EH (cell line): ENCODE measurements at regions not wholly inside any gene's neighbourhood (a gene's known extent, or its start where the extent isn't known, plus 50 kb on each side); places are given as distances from the start of the nearest gene placed in this dataset.
"Not testable (repeated sequence)": the region's sequence is repeated elsewhere in the genome, so short reads cannot be mapped to it uniquely, and the experiment has no call there.

Experiments
- DNase-seq: peaks from one replicate; pipeline ENCODE4 v3.0.0-alpha.2; 2015; ENCODE audit warnings: low read depth

DNA sequence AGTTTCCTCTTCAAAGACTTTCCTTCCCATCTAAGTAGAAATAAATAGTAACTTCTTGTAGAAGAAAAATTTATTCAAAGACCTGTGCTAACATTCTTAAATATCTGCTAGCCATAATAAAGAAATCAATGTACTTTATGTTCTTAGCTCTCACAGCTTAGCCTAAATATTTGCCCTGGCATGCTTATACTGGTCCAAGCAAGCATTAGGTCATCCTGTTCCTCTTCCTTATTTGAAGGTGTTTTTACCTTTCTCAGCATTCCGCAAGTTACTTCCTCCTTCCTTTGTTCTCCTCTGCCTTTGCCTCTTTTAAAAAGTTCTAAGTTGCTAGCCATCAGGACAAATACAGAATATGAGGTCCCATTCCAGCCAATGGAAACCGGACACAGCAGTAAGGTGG, 623.9 kb downstream of the EPM2A start:
- DNase-seq, result not testable (repeated sequence)

DNA sequence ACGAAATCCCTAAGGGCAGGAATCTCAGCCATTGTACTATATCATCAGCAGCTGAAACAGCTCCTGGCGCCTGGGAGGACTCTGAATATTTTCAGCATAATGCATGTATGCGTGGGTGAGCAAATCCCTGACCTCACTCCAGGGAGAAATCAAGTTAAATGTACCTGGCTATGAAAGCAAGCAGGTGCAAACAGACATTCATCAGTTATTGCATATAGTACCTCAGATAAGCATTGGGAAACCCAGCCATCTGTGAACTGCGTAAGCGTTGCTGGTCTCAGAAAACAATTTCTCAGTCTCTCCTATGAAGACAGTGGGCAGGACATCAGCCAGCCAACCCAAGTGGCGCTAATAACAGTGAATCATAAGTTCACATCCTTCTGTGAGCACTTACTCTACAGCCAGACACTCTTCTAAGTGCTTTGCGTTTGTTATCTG, 622.6 kb downstream of the EPM2A start:
- peak; percentile 38 for DNase-seq

GRCh38 chr6:145115638-145116037, 619.7 kb downstream of the EPM2A start:
- DNase-seq, result no peak

DNA sequence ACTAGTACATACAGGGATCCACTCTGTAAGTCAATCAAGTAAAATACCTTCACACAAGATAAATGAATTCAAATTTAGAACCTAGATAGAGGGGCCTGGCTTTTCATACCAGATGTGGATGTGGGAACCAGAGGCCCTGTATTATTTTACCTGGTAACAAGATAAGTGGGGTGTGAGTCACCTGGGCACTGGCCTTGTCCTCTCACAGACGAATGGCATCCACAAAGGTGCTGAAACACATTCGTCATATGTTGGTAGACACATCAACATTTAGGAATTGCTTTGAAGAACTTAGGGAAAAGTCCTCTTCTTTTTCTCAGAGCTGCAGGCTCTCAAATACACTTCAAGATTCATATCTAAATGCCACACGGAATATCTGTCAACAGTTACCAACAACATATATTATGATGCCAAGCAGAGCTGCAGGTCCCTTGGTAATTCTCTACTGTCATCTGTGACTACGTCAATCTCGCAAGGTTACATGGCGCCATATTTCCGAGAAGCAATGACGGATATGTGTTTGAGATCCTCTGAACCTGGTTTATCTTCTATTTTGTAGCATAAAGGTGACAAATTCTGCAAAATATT, 618.6 kb downstream of the EPM2A start:
- DNase-seq, result no peak

DNA sequence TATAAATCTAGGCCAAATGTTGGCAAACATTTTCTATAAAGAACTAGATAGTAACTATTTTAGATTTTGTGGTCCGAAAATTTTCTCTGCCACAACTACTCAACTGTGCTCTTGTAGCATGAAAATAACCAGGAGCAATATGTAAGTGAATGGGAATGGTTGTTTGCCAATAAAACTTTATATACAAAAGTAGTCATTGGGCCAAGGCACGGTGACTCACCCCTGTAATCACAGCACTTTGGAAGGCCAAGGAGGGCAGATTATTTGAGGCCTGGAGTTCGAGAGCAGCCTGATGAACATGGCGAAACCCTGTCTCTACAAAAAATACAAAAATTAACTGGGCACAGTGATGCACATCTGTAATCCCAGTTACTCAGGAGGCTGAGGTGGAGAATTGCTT, 617.1 kb downstream of the EPM2A start:
- DNase-seq, result no peak

DNA sequence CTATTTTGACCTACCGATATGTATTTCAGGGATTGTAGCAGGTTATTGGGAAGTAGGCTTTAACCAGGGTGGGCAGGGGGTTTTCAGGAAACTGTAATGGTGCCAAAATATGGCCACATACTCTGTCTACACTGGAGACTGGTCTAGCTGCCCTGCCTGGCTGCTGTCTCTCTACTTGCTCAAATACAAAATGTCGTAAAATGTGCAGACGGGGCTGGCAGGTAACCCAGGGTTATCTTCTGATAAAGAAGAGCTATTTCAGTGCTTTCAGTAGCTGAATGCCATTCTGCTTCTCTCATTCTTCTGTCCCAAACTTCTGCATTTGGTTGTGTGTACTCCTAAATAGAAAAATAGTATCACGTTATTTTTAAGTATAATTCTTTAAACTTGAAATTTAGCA, 616.2 kb downstream of the EPM2A start:
- DNase-seq, result no peak

GRCh38 chr6:145132709-145133108, 602.6 kb downstream of the EPM2A start:
- DNase-seq, result no peak

GRCh38 chr6:145135702-145136101, 599.6 kb downstream of the EPM2A start:
- DNase-seq, result no peak

GRCh38 chr6:145137425-145137824, 597.9 kb downstream of the EPM2A start:
- DNase-seq, result peak; percentile 52

DNA sequence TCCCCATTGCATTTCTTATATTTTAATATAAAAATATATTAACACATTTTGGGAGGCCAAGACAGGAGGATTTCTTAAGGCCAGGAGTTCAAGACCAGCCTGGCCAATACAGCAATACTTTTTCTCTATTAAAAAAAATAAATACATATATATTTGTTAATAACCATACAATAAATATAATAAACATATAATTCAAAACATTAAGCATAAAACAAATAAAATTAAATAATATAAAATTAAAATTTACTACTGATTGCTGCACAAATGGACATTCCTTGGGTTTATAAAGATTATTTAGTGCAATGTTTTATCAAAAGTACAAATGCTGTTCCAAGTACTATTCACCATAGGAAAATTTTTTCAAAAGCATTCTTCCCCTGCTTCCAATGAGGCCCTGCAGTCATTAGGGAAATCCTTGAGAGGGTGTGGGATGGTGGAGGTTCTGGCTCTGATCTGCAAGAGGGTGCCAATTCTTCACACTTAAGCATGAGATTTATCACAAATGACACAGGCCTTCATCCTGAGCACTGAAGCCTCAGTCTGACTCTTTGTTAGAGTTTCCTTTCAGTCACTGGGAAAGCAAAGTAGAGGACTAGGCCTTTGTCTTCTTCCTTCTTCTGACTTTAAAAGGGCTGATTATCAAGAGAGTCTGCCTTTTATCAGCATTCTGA, 596.7 kb downstream of the EPM2A start:
- DNase-seq, result no peak

DNA sequence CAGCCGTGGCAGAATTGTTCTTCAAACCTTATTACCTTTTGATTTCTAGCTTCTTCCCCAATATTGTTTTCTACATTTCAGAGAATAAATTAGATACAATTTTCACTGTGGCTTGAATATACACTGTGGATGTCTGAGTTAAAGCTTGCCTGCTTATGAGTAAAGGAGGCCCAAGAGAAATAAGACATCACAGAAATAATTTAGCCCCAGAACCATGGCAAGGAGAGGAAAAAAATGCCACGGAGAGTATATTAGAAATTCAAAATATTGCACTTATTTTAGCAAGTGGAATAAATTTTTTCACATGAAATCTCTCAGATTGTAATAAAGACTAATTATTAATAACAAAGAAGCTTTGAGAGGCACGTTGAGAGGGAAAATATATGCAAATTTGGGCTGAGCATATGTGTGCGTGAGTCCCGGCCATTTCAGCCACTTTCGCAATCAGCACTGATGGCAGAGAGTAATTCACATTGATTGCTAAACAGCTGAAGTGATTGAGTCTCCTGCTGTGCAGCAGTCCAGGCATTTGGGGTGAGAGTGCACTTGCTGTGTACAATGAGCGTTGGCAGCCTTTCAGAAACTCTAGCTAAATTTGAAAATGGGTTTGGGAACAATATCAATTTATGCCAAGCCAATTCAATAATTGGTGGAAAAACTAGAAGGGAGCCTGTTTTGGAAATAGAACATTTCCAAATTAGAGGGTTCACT, 596.0 kb downstream of the EPM2A start:
- peak; percentile 9 for DNase-seq

DNA sequence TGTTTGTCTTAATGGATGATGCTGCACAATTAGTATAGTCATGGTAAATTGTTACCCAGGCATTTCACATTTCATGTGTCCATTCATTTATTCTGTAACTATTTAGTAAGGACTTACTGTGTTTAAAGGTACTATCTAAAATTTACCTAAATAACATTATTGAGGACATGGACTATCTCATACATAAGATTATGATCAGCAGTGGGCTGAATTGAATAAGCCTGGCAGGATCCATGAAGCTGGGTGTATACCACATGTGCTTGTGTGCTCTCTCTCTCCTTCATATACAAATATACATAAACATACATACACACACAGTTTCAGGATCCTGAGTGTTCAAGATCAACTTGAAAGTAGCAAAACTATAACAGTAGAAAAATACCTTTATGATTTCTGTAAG, 595.4 kb downstream of the EPM2A start:
- no peak for DNase-seq

GRCh38 chr6:145141572-145141971, 593.7 kb downstream of the EPM2A start:
- no peak for DNase-seq

- no peak for DNase-seq
These were observed 592.4 kb downstream of the EPM2A start for GRCh38 chr6:145142958-145143357.

- no peak for DNase-seq
These were observed 591.9 kb downstream of the EPM2A start for GRCh38 chr6:145143379-145143778.

- peak; percentile 76 for DNase-seq
These were observed 587.8 kb downstream of the EPM2A start for GRCh38 chr6:145147559-145147958.

- peak; percentile 89 for DNase-seq
These were observed 587.2 kb downstream of the EPM2A start for GRCh38 chr6:145147981-145148749.

DNA sequence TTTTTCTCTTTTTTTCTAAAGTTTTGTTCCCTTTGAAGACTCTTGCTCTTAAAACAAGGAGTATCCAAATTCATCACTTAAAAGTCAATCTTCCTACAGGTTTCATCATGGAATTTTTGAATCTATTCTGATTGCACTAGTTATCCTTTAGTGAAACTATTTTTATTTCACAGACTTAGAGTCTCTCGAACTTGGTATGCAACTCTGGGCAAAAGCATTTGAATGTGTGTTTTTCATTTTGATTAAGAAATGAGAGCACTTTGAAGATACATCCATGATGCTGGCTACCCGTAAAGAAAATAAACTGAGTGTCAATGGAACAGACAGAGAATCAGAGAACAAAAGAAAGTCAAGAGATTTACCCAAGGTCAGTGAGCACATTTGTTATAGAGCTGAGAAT, 586.5 kb downstream of the EPM2A start:
- peak; percentile 26 for DNase-seq

DNA sequence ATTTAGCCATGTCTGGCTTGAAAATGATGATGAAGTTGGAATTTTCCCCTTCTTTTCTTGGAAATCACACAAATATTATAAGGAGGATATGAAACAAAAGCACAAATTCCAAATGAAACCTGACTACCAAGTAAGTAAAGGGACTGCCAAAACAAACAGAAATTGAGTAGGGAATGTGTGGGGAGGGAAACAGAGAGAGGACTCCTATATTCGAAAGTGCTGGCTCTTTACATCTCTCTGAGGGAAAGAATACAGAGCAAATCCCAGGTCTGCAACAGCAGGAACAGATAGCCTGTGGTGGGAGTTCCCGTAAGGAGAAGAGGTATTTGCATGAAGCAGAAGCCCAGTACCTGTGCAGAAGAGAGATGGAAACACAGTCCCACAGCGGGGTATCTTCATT, 583.7 kb downstream of the EPM2A start:
- peak; percentile 10 for DNase-seq

- no peak for DNase-seq
These were observed 581.8 kb downstream of the EPM2A start for GRCh38 chr6:145153495-145153894.

DNA sequence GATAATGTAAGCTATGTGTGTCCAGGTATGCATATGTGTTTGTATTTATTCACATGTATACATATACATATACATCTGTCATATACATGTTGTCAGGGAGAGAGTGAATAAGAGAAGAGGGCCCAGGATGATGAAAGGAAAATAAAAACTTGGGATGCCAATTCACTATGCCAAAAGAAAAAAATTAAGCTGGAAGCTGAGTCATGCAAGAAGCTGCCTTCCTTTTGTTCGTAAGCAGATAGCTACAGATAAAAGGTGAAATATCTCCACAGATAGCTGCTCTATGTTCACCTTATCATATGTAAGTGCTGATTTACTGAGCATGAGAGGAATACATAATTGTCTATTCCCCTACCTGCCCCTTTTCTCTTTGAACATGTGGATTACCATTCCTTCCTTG, 579.9 kb downstream of the EPM2A start:
- peak; percentile 21 for DNase-seq
